Activated CD8-positive, alpha-beta memory T cell treated with anti-CD3 and anti-CD28 coated beads, Interleukin-2, amount 50 U/mL, for 24 hours (primary cell): ENCODE measurements at regions not wholly inside any gene's neighbourhood (a gene's known extent, or its start where the extent isn't known, plus 50 kb on each side); places are given as distances from the start of the nearest gene placed in this dataset.

Source experiments
- DNase-seq: peaks from one replicate; pipeline ENCODE4 v3.0.0-alpha.2; 2020; ENCODE audit errors: extremely low read depth

DNA sequence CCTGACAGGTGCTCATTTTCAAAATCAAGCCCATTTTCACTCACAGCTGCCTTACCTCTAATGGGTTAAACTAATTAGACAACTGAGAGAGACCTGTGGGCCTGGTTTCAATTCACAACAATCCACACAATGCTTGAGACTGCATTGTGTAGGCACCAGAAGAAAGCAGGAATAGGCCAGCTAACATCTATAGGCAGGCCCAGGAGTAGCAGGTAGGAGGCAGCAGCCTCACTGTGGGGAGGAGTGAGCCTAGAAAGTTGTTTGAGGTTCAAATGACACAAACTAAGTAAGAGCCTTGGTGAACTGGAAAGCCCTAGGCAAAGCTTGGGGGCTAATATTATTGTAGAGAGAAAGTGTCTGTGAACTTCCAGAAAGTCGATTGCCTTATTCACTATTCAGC, 289.5 kb upstream of the CCDC196 start:
- DNase-seq: no peak

GRCh38 chr14:66197276-66197675, 288.9 kb upstream of the CCDC196 start:
- no peak for DNase-seq

- no peak for DNase-seq
Observed at GRCh38 chr14:66206554-66206953, 279.6 kb upstream of the CCDC196 start.

GRCh38 chr14:66216763-66217162, 269.4 kb upstream of the CCDC196 start:
- no peak for DNase-seq

DNA sequence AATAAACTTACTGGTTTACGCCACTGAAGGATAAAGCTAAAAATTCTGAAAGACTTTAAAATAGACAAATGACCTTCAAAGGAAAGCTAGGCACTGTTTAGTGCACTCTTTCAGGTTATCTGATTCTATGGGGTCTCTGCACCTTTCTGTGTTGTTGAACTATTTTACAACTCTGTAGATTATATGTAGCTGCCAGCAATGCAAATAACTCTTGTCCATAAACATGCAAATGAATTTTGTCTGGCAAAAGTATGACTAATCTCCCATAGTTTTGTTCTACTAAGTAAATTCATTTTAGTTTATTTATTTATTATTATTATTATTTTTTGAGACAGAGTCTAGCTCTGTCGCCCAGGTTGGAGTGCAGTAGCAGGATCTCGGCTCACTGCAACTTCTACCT, 266.3 kb upstream of the CCDC196 start:
- DNase-seq: no peak

DNA sequence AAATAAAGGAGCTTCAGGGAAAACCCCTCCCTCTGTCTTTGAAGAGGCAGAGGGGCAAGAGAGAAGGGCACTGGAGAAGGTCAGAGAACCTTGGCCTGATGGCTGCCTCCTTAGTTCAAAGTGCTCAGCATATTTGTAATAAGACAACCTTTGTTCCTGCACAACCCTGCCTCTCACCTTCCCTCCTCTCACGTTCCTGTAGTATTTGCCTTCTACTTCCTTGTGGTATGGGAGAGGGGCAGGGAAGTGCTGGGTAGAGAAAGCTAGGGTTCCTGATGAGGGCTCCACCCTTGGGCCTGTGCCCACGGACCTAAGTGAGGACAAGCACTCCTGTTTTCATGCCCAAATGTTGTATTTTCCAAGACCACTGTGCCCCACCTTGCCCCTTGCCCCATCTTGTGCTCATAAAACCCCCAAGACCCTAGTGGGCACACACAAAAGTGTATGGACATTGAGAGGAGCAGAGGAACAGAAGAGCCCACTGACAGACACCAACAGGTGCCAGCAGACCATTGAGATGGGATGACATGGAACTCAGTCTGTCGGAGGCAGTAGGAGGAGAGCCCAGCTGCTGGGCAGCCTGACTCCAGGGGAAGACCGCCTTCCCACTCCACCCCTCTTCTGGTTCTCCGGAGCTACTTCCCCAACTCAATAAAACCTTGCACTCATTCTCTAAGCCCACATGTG, 261.5 kb upstream of the CCDC196 start:
- no peak for DNase-seq

DNA sequence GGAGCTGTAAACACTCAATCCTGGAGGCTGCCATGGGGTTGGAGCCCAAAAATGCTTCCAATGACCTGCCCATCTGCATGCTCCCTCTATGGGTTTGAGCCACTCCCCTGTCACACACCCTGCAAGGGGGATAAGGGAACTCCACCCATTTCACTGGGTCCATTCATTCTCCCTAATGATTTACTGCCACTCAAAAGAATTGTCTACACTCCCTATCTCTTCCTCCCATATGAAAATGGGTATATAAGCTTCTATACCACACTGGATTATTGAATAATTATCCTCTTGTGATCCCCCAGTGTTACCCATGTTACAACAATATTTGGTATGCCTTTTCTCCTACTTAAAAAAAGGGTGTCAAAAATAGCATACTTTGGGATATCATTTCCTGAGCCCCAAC, 260.8 kb upstream of the CCDC196 start:
- no peak for DNase-seq

DNA sequence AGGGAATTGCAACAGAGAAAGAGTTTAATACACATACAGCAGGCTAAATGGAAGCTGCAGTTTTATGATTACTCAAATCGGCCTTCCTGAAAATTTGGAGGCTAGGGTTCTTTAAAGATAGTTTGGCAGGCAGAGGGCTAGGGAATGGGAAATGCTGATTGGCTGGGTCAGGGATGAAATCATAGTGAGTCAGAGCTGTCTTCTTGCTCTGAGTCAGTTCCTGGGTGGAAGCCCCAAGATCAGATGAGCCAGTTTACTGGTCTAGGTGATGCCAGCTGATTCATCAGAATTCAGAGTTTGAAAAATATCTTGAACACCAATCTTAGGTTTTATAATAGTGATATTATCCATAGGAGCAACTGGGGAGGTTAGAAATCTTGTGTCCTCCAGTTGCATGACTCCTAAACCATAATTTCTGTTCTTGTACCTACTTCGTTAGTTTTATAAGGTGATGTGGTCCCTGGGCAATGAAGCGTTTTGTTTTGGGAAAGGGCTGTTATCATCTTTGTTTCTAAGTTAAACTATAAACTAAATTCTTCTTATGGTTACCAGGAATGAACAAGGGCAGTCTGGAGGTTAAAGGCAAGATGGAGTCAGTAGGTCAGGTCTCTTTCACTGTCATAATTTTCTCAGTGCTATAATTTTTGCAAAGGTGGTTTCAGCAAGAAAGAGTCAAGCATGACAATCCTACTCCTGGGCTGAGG, 257.8 kb upstream of the CCDC196 start:
- DNase-seq: no peak

DNA sequence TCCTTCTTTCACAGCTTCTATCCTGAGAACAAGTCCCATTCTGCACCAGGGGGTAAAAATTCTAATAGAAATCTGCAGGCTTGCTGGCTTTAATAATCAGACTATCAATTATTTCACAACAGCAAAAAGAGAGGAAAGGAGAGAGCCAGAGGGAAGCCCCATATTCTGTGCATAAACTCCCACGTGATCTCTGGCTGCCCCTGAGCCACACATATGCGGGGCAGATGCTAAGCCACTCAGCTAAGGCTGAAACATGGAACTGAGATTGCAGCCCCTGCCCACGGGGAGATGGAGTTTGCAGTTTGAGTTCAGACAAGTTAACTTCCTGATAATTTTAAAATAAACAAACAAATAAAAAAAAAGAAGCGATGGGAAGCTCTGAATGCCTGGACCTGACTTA, 254.4 kb upstream of the CCDC196 start:
- DNase-seq: no peak

DNA sequence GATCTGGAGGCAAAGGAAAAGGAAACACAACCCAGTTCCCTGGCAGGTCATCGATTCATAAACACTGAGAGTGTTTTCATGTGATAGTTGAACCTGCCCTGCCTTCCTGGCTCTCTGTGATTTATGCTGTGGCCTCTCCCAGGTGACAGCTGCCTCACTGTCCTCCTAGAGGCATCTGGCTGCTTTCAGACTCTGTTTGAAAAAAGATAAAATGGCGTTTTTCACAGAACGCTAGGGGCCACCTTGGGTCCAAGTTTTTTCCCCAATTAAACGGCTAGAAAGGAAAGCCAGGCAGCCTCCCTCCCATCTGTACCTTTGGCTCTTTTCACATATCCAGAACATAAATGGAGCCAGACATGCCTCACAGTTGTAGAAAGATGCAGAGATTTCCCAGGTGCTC, 252.6 kb upstream of the CCDC196 start:
- DNase-seq: no peak

- DNase-seq: no peak
Observed at GRCh38 chr14:66234411-66234810, 251.8 kb upstream of the CCDC196 start.

- DNase-seq: no peak
Observed at GRCh38 chr14:66237741-66238140, 248.4 kb upstream of the CCDC196 start.

- no peak for DNase-seq
Observed at GRCh38 chr14:66238969-66239368, 247.2 kb upstream of the CCDC196 start.

DNA sequence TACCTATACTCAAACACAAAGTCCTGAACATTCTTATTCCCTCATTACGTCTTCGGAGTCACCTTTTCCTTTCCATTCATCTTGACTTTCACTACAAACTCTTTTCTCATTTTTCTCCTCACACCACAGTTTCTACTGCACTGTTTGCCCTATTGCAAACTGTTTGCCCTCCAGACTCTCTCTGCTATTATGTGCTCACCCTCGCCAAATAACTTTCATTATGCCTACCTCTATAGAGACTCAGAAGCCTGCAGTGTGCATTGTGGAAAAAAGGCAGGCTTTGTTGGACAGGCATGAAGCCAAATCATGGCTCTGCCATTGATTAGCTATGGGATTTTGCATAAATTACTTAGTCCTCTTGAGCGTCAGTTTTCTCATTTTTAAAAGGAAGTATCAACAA, 246.6 kb upstream of the CCDC196 start:
- no peak for DNase-seq

GRCh38 chr14:66240105-66240504, 246.1 kb upstream of the CCDC196 start:
- DNase-seq: no peak

DNA sequence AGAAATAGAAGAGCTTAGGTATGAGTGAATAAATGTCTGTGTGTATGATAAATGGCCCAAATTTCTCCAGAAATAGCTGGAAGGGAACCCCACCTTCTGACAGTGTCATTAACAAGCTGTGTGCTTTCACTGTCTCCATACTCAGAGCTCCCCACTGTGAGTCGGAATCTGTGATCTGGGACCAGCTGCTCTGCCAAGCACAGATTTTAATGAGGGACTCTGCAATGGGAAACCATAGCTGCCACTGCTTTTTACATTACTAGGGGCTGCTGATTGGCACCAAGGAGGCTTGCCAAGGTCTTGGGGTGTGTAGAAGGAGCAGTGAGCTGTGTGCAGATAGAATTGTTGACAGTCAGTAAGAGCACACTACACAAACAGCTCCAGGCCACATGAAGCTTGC, 244.2 kb upstream of the CCDC196 start:
- DNase-seq: no peak

DNA sequence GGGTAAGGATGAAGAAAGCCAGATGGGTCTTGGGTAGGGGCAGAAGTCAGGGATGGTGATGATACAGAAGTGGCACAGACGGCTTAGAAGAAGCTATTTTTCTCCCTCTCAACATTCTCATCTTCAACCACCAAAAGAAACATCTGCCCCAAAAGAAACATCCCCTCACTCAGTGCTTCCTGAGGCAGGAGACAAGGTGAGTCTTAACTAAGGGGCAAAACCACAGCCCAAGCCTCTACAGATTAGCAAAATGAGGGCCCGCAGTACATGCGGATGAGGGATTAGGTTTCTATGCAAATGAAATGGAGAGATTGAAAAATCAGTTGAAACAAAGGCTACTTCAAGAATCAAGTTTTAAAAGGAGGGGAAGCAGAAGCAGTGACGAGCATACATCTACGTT, 241.3 kb upstream of the CCDC196 start:
- DNase-seq: no peak

GRCh38 chr14:66247662-66248193, 238.4 kb upstream of the CCDC196 start:
- DNase-seq: no peak

- no peak for DNase-seq
Observed at GRCh38 chr14:66248256-66248655, 237.9 kb upstream of the CCDC196 start.

GRCh38 chr14:66249544-66249943, 236.6 kb upstream of the CCDC196 start:
- DNase-seq: no peak

GRCh38 chr14:66254038-66254437, 232.1 kb upstream of the CCDC196 start:
- no peak for DNase-seq

DNA sequence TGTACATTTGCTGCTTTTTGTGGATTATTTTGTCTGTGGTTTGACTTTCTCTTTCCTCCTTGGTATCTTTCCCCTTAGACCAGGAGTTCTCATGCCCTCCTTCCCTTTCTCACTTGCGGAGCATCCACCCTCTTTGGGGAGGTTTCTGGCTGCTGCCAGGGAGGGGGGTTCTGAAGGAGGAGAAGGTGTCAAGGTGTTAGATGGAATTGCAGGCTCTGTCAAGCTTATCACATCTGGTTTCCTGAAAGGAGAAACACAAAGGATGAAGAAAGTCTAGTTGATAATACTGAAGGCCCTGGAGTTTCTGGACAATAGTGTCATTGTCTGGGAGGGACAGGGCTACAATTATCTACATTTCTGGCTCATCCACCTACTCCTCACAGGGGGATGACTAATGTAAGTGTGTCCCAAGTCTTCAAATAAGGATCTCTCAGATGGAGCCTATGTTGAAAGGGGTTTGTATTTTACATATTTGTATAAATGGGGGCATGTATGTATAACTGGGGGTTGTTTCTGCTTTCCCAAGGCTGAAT, 217.3 kb upstream of the CCDC196 start:
- DNase-seq: no peak

- no peak for DNase-seq
Observed at GRCh38 chr14:66272221-66272620, 213.9 kb upstream of the CCDC196 start.
